Liver (tissue), 3 donors: ENCODE measurements at regions not wholly inside any gene's neighbourhood (a gene's known extent, or its start where the extent isn't known, plus 50 kb on each side); places are given as distances from the start of the nearest gene placed in this dataset.

ENCODE experiments used
- CTCF ChIP-seq: fragments of 150-350 bp; IDR thresholded peaks from 2 replicates; pipeline ENCODE4 v1.5.1; 2017; ENCODE audit warnings: improper control_type of control experiment, low read depth, low read length; ENCODE audit not compliant: missing input control
- EGR1 ChIP-seq, 2 donors: IDR thresholded peaks; 2 replicates each; pipeline ENCODE4 v1.6.1; 2016 to 2018; ENCODE audit warnings: antibody characterized with exemption in 2 of 2, low read depth in 2 of 2
- GABPA ChIP-seq, 2 donors: IDR thresholded peaks in 1 of 2; conservative IDR thresholded peaks in 1 of 2; 2 replicates each; pipeline ENCODE4 v1.6.1; 2016; ENCODE audit warnings: antibody characterized with exemption in 2 of 2, mild to moderate bottlenecking in 1 of 2, moderate library complexity in 1 of 2
- JUND ChIP-seq, 2 donors: IDR thresholded peaks; 2 replicates each; pipeline ENCODE4 v1.6.1; 2016; ENCODE audit warnings: antibody characterized with exemption in 2 of 2
- REST ChIP-seq: IDR thresholded peaks from 2 replicates; pipeline ENCODE4 v1.6.1; 2016; ENCODE audit warnings: antibody characterized with exemption, mild to moderate bottlenecking
- YY1 ChIP-seq: IDR thresholded peaks from 2 replicates; pipeline ENCODE4 v1.6.1; 2016; ENCODE audit warnings: antibody characterized with exemption, mild to moderate bottlenecking
- donor health status: healthy.
- donor health status: healthy.

- TF ChIP-seq JUND (IDR thresholded peaks at IDR 0.05) (no peak), YY1 (no peak), GABPA (IDR thresholded peaks at IDR 0.05 in 1 of 2, conservative IDR thresholded peaks at IDR 0.05 in 1 of 2) (no peak), EGR1 (IDR thresholded peaks at IDR 0.05; ENCODE audit: low read depth in 2 of 2) (no peak), REST (no peak), CTCF (no peak)
These were observed 296.9 kb upstream of the SOX5 start for GRCh38 chr12:24246376-24246775.
